H1 (cell line): ENCODE measurements at regions not wholly inside any gene's neighbourhood (a gene's known extent, or its start where the extent isn't known, plus 50 kb on each side); places are given as distances from the start of the nearest gene placed in this dataset.
A peak's percentile ranks its signal among the peaks of the same experiment; 100 is the strongest.

Source experiments
- CTCF ChIA-PET: fragments of 300-600 bp; sonication (Branson Sonifier 250); formaldehyde crosslinking; loops from one replicate; lab custom pipeline; 2021; ENCODE audit not compliant: partially characterized antibody; lab: Charles Lee
- POLR2A ChIA-PET: fragments of 300-600 bp; sonication (Branson Sonifier 250); formaldehyde crosslinking; loops from one replicate; lab custom pipeline; 2021; ENCODE audit warnings: inconsistent platforms; ENCODE audit not compliant: partially characterized antibody; lab: Charles Lee
- DNase-seq, 2 experiments: peaks; one replicate each; pipeline versions ENCODE4 v3.0.0 to v3.0.0-alpha.2; 2010 to 2022; ENCODE audit warnings: low spot score in 2 of 2, low read depth in 1 of 2, mixed read lengths in 1 of 2
- FAIRE-seq: peaks from 2 replicates; lab custom pipeline; 2011; peaks lifted over from hg19 to GRCh38; lab: Jason Lieb, UNC
- H2AFZ ChIP-seq: 2 replicates; pipeline ENCODE4 v1.8.1; 2012; ENCODE audit warnings: low read length, inconsistent platforms
- H2AK5ac ChIP-seq: 2 replicates; pipeline ENCODE4 v1.6.1; 2013; ENCODE audit warnings: low read depth, low read length
- H2BK120ac ChIP-seq: replicated peaks from 2 replicates; pipeline ENCODE3; 2013; ENCODE audit warnings: low read depth, low read length, inconsistent platforms
- H2BK12ac ChIP-seq: 2 replicates; pipeline ENCODE4 v1.6.1; 2013; ENCODE audit warnings: low read depth, low read length
- H2BK15ac ChIP-seq: 2 replicates; pipeline ENCODE4 v1.6.1; 2013; ENCODE audit warnings: low read length
- H2BK20ac ChIP-seq: 2 replicates; pipeline ENCODE4 v1.6.1; 2013; ENCODE audit warnings: low read length
- H2BK5ac ChIP-seq: 2 replicates; pipeline ENCODE4 v1.6.1; 2013; ENCODE audit warnings: low read depth, low read length
- H3K14ac ChIP-seq: 2 replicates; pipeline ENCODE4 v1.6.1; 2013; ENCODE audit warnings: inconsistent platforms; ENCODE audit not compliant: insufficient read length
- H3K18ac ChIP-seq: 2 replicates; pipeline ENCODE4 v1.6.1; 2013; ENCODE audit warnings: low read length; ENCODE audit errors: extremely low read depth
- H3K23ac ChIP-seq: 2 replicates; pipeline ENCODE4 v1.6.1; 2013; ENCODE audit warnings: inconsistent platforms; ENCODE audit not compliant: insufficient read length
- H3K23me2 ChIP-seq: 2 replicates; pipeline ENCODE4 v1.6.1; 2013; ENCODE audit warnings: low read depth, low read length
- H3K27ac ChIP-seq: 2 replicates; pipeline ENCODE4 v1.6.1; 2011; ENCODE audit warnings: low read depth, low read length, inconsistent platforms
- H3K27me3 ChIP-seq, 4 experiments: replicated peaks in 1 of 4; 1 replicate in 1 of 4; 2 replicates in 3 of 4; pipeline versions ENCODE4 v1.6.1 to v1.8.1; 2011 to 2013; ENCODE audit warnings: low read length in 3 of 4, mild to moderate bottlenecking in 3 of 4, inconsistent platforms in 2 of 4, mixed read lengths in 2 of 4, moderate library complexity in 1 of 4; ENCODE audit not compliant: control insufficient read depth in 3 of 4, insufficient read depth in 3 of 4; ENCODE audit errors: extremely low read depth in 1 of 4
- H3K36me3 ChIP-seq, 4 experiments: 2 replicates each; pipeline versions ENCODE4 v1.6.1 to v1.8.1; 2011 to 2013; ENCODE audit warnings: mild to moderate bottlenecking in 4 of 4, low read length in 3 of 4, moderate library complexity in 2 of 4, control low read depth in 1 of 4, inconsistent platforms in 1 of 4; ENCODE audit not compliant: insufficient read depth in 4 of 4, control insufficient read depth in 2 of 4
- H3K4ac ChIP-seq: replicated peaks from 2 replicates; pipeline ENCODE3; 2013; ENCODE audit warnings: low read length, low read depth, mixed read lengths, inconsistent platforms; ENCODE audit not compliant: insufficient read length
- H3K4me1 ChIP-seq, 4 experiments: replicated peaks in 1 of 4; 1 replicate in 1 of 4; 2 replicates in 3 of 4; pipeline versions ENCODE4 v1.6.1 to v1.8.1; 2011 to 2013; ENCODE audit warnings: low read length in 3 of 4, inconsistent platforms in 2 of 4, mixed read lengths in 1 of 4; ENCODE audit not compliant: insufficient read depth in 4 of 4, control insufficient read depth in 3 of 4
- H3K4me2 ChIP-seq, 2 experiments: 2 replicates each; pipeline versions ENCODE4 v1.6.1 to v1.8.1; 2011 to 2013; ENCODE audit warnings: low read depth in 2 of 2, low read length in 2 of 2, control low read depth in 1 of 2, inconsistent platforms in 1 of 2, mild to moderate bottlenecking in 1 of 2; ENCODE audit not compliant: insufficient read depth in 1 of 2
- H3K4me3 ChIP-seq, 4 experiments: fragments of 200-600, 300-600 bp in 1 of 4; sonication (generic), shearing (Covaris generic), sonication (Bioruptor Twin) in 1 of 4; 2 replicates each; pipeline versions ENCODE4 v1.5.1 to v1.8.1; 2011 to 2016; ENCODE audit warnings: low read length in 4 of 4, low read depth in 3 of 4, control low read depth in 2 of 4, inconsistent platforms in 2 of 4, mild to moderate bottlenecking in 2 of 4, mixed read lengths in 1 of 4, moderate library complexity in 1 of 4; ENCODE audit not compliant: insufficient read depth in 2 of 4; ENCODE audit errors: extremely low read depth in 1 of 4
- H3K56ac ChIP-seq: replicated peaks from 2 replicates; pipeline ENCODE3; 2013; ENCODE audit warnings: low read depth, mild to moderate bottlenecking, mixed read lengths, low read length, inconsistent platforms; ENCODE audit not compliant: insufficient read length
- H3K79me1 ChIP-seq: 2 replicates; pipeline ENCODE4 v1.6.1; 2013; ENCODE audit warnings: low read depth, low read length, control low read depth
- H3K79me2 ChIP-seq, 2 experiments: 2 replicates each; pipeline versions ENCODE4 v1.6.1 to v1.8.1; 2012 to 2013; ENCODE audit warnings: low read length in 2 of 2, mild to moderate bottlenecking in 2 of 2, inconsistent platforms in 1 of 2; ENCODE audit not compliant: insufficient read depth in 2 of 2, control insufficient read depth in 1 of 2
- H3K9ac ChIP-seq, 4 experiments: replicated peaks in 1 of 4; 1 replicate in 1 of 4; 2 replicates in 3 of 4; pipeline versions ENCODE4 v1.6.1 to v1.8.1; 2011 to 2013; ENCODE audit warnings: low read depth in 3 of 4, low read length in 3 of 4, control low read depth in 2 of 4, mild to moderate bottlenecking in 2 of 4, moderate library complexity in 2 of 4, inconsistent platforms in 1 of 4; ENCODE audit errors: extremely low read depth in 1 of 4
- H3K9me3 ChIP-seq, 2 experiments: 2 replicates each; pipeline versions ENCODE4 v1.6.1 to v1.8.1; 2012 to 2013; ENCODE audit warnings: mild to moderate bottlenecking in 2 of 2, moderate library complexity in 2 of 2, control low read depth in 1 of 2, inconsistent platforms in 1 of 2, low read depth in 1 of 2, low read length in 1 of 2, mixed read lengths in 1 of 2; ENCODE audit not compliant: insufficient read depth in 2 of 2
- H4K20me1 ChIP-seq, 2 experiments: replicated peaks in 1 of 2; 2 replicates each; pipeline versions ENCODE3 to v1.8.1; 2011 to 2013; ENCODE audit warnings: inconsistent platforms in 2 of 2, low read length in 2 of 2, mild to moderate bottlenecking in 1 of 2; ENCODE audit not compliant: insufficient read depth in 2 of 2, control insufficient read depth in 1 of 2
- H4K5ac ChIP-seq: 2 replicates; pipeline ENCODE4 v1.6.1; 2013; ENCODE audit warnings: low read length, low read depth, mixed read lengths, inconsistent platforms; ENCODE audit not compliant: insufficient read length
- H4K8ac ChIP-seq: 2 replicates; pipeline ENCODE4 v1.8.0; 2013; ENCODE audit warnings: mild to moderate bottlenecking, moderate library complexity, low read length, inconsistent platforms; ENCODE audit not compliant: insufficient read depth; ENCODE audit errors: extremely low read depth
- H4K91ac ChIP-seq: replicated peaks from 2 replicates; pipeline ENCODE3; 2013; ENCODE audit warnings: low read length, mixed read lengths, inconsistent platforms; ENCODE audit not compliant: insufficient read length
- JUND ChIP-seq: IDR thresholded peaks from 2 replicates; pipeline ENCODE4 v1.6.1; 2011; ENCODE audit warnings: mild to moderate bottlenecking, improper control_type of control experiment, low read length
- SIX5 ChIP-seq: IDR thresholded peaks from 2 replicates; pipeline ENCODE4 v1.6.1; 2011; ENCODE audit warnings: mild to moderate bottlenecking, low read depth, low read length
- WGBS, 2 experiments: shearing (Covaris generic) in 1 of 2; methylation state at CpG; one replicate each; pipeline versions ENCODE4 v1.1.6 to v1.1.7; 2013 to 2015; ENCODE audit warnings: low lambda C conversion rate in 2 of 2, mixed read lengths in 2 of 2, inconsistent platforms in 1 of 2, low coverage in 1 of 2, missing lambda C conversion rate in 1 of 2; ENCODE audit not compliant: insufficient replicate concordance in 2 of 2, insufficient coverage in 1 of 2, insufficient read length in 1 of 2; ENCODE audit errors: extremely low coverage in 1 of 2, missing lambda C conversion rate in 1 of 2; 5-methylcytosine and 5-hydroxymethylcytosine counted together

GRCh38 chr10:4633186-4633585 lies 192.8 kb upstream of the AKR1E2 start:
- no peaks in the 10 kb centered on the region for H3K9me3 ChIP-seq
- no peaks in the 10 kb centered on the region for H3K36me3 ChIP-seq
- no peak overlapping the region for H2BK20ac ChIP-seq
- H3K79me1 ChIP-seq: no peaks in the 10 kb centered on the region
- no peak overlapping the region for H4K8ac ChIP-seq
- no peak overlapping the region for H4K5ac ChIP-seq
- H4K20me1 ChIP-seq: no peaks in the 10 kb centered on the region
- no peak for FAIRE-seq
- H3K4me2 ChIP-seq: no peak overlapping the region
- peak overlapping the region; percentile 5; the same call in 1 of the 2 replicates for H2BK12ac ChIP-seq
- H3K27me3 ChIP-seq: no peaks in the 10 kb centered on the region
- WGBS, 2 experiments: 91% methylated on average over 8 of the region's 8 CpGs; no CpG with 5 or more reads in 1 of the 2 experiments
- H2BK15ac ChIP-seq: no peak overlapping the region
- no peak overlapping the region for H4K91ac ChIP-seq
- ChIA-PET POLR2A (no interaction called here), CTCF (interaction anchor here (1.3 kb wide), 1 partner anchor 24 kb away, joined by 3 read pairs; no protein-coding TSS in a partner anchor)
- DNase-seq: no peak
- no peaks in the 10 kb centered on the region for H3K79me2 ChIP-seq
- no peak overlapping the region for H3K27ac ChIP-seq
- no peak overlapping the region for H3K18ac ChIP-seq
- H2BK120ac ChIP-seq: no peak overlapping the region
- H3K4me3 ChIP-seq: no peak overlapping the region
- H3K23me2 ChIP-seq: no peaks in the 10 kb centered on the region
- H3K9ac ChIP-seq: no peak overlapping the region
- 0 out of 2 replicates have a peak overlapping the region, but pooled peaks have one; percentile 44 for H2AFZ ChIP-seq
- H2AK5ac ChIP-seq: no peak overlapping the region
- no peak overlapping the region for H3K4ac ChIP-seq
- TF ChIP-seq JUND: no peak
- TF ChIP-seq SIX5: no peak
- peaks cover 0 to 6% (median 0%) of the 10 kb centered on the region in 4 experiments; a peak in 3 of 7 replicates for H3K4me1 ChIP-seq
- no peak overlapping the region for H3K23ac ChIP-seq
- no peak overlapping the region for H3K14ac ChIP-seq
- no peak overlapping the region for H3K56ac ChIP-seq
- H2BK5ac ChIP-seq: no peak overlapping the region
